CD14-positive monocyte (primary cell): ENCODE measurements at regions not wholly inside any gene's neighbourhood (a gene's known extent, or its start where the extent isn't known, plus 50 kb on each side); places are given as distances from the start of the nearest gene placed in this dataset.

Experiments
- DNase-seq, 3 donors: peaks; one replicate each; pipeline ENCODE4 v3.0.0-alpha.2; 2011 to 2022
- H2AFZ ChIP-seq: 2 replicates; pipeline ENCODE4 v1.6.0; 2012; ENCODE audit warnings: mild to moderate bottlenecking, low read depth, low read length, inconsistent platforms; ENCODE audit not compliant: insufficient read depth, poor library complexity, severe bottlenecking
- H3K27ac ChIP-seq, 2 donors: 1 replicate in 1 of 2; 2 replicates in 1 of 2; pipeline ENCODE4 v1.5.1; 2012 to 2013; ENCODE audit warnings: low read length in 2 of 2, control low read depth in 1 of 2, inconsistent platforms in 1 of 2, low read depth in 1 of 2, mild to moderate bottlenecking in 1 of 2
- H3K27me3 ChIP-seq, 2 donors: one replicate each; pipeline versions ENCODE4 v1.6.0 to v1.6.1; 2011 to 2013; ENCODE audit warnings: low read length in 2 of 2; ENCODE audit not compliant: control insufficient read depth in 2 of 2, insufficient read depth in 2 of 2
- H3K36me3 ChIP-seq, 2 donors: replicated peaks in 1 of 2; 1 replicate in 1 of 2; 2 replicates in 1 of 2; pipeline versions ENCODE4 v1.5.1 to v1.6.1; 2012 to 2013; ENCODE audit warnings: low read length in 2 of 2, control low read depth in 1 of 2, inconsistent platforms in 1 of 2, mild to moderate bottlenecking in 1 of 2; ENCODE audit not compliant: insufficient read depth in 2 of 2, control insufficient read depth in 1 of 2
- H3K4me1 ChIP-seq, 2 donors: 1 replicate in 1 of 2; 2 replicates in 1 of 2; pipeline versions ENCODE4 v1.5.1 to v1.6.1; 2012 to 2013; ENCODE audit warnings: low read length in 2 of 2, control low read depth in 1 of 2, inconsistent platforms in 1 of 2, mild to moderate bottlenecking in 1 of 2, moderate library complexity in 1 of 2; ENCODE audit not compliant: insufficient read depth in 2 of 2, control insufficient read depth in 1 of 2
- H3K4me2 ChIP-seq: replicated peaks from 2 replicates; pipeline ENCODE3; 2012; ENCODE audit warnings: low read length, moderate library complexity, mild to moderate bottlenecking; ENCODE audit not compliant: poor library complexity, severe bottlenecking; ENCODE audit errors: extremely low read depth
- H3K4me3 ChIP-seq, 3 experiments: fragments of 200-600 bp in 1 of 3; sonication (generic) in 1 of 3; replicated peaks in 1 of 3; 1 replicate in 2 of 3; 2 replicates in 1 of 3; pipeline ENCODE4 v1.5.1; 2011 to 2013; ENCODE audit warnings: low read length in 3 of 3, mild to moderate bottlenecking in 3 of 3, control low read depth in 2 of 3, low read depth in 2 of 3, inconsistent platforms in 1 of 3, moderate library complexity in 1 of 3
- H3K79me2 ChIP-seq: 2 replicates; pipeline ENCODE4 v1.6.0; 2012; ENCODE audit warnings: mild to moderate bottlenecking, control low read depth, inconsistent platforms, low read length, moderate library complexity; ENCODE audit not compliant: insufficient read depth
- H3K9ac ChIP-seq: 2 replicates; pipeline ENCODE4 v1.6.0; 2017; ENCODE audit warnings: low read length, mild to moderate bottlenecking; ENCODE audit not compliant: insufficient read depth, poor library complexity, severe bottlenecking
- H3K9me3 ChIP-seq, 2 donors: replicated peaks in 1 of 2; 1 replicate in 1 of 2; 2 replicates in 1 of 2; pipeline versions ENCODE4 v1.5.1 to v1.6.1; 2012 to 2013; ENCODE audit warnings: low read length in 2 of 2, control low read depth in 1 of 2; ENCODE audit not compliant: control insufficient read depth in 1 of 2, insufficient read depth in 1 of 2
- H4K20me1 ChIP-seq: 2 replicates; pipeline ENCODE4 v1.6.0; 2012; ENCODE audit warnings: mild to moderate bottlenecking, low read length, control low read depth, moderate library complexity; ENCODE audit not compliant: insufficient read depth
- H3K27ac Mint-ChIP-seq, 7 donors: one replicate each; pipeline ENCODE4 v1.8.0; 2020; ENCODE audit warnings: mild to moderate bottlenecking in 7 of 7, mixed read lengths in 7 of 7, moderate library complexity in 6 of 7, inconsistent platforms in 2 of 7
- H3K27me3 Mint-ChIP-seq, 3 donors: one replicate each; pipeline ENCODE4 v1.8.0; 2021 to 2022; ENCODE audit warnings: low read depth in 3 of 3, mild to moderate bottlenecking in 3 of 3, mixed read lengths in 3 of 3, moderate library complexity in 3 of 3, inconsistent platforms in 1 of 3
- H3K36me3 Mint-ChIP-seq, 2 donors: one replicate each; pipeline ENCODE4 v1.8.0; 2020; ENCODE audit warnings: mixed read lengths in 2 of 2, inconsistent platforms in 1 of 2, mild to moderate bottlenecking in 1 of 2
- H3K4me1 Mint-ChIP-seq: one replicate; pipeline ENCODE4 v1.8.0; 2020; ENCODE audit warnings: mild to moderate bottlenecking, mixed read lengths
- H3K4me3 Mint-ChIP-seq, 2 donors: one replicate each; pipeline ENCODE4 v1.8.0; 2020; ENCODE audit warnings: mild to moderate bottlenecking in 2 of 2, mixed read lengths in 2 of 2, moderate library complexity in 1 of 2
- H3K9me3 Mint-ChIP-seq, 7 donors: one replicate each; pipeline ENCODE4 v1.8.0; 2020 to 2022; ENCODE audit warnings: mixed read lengths in 7 of 7, mild to moderate bottlenecking in 6 of 7, moderate library complexity in 6 of 7, inconsistent platforms in 2 of 7
- CTCF ChIP-seq: fragments of 200-600 bp; IDR thresholded peaks from one replicate; pipeline ENCODE4 v1.8.0; 2022; ENCODE audit warnings: antibody characterized with exemption, mild to moderate bottlenecking
- WGBS: methylation state at CpG from one replicate; pipeline ENCODE4 v1.1.5; 2013; ENCODE audit warnings: missing lambda C conversion rate; ENCODE audit not compliant: insufficient coverage; 5-methylcytosine and 5-hydroxymethylcytosine counted together
- intact Hi-C, 2 donors: fragments of 100-400 bp; cut with micrococcal nuclease; formaldehyde crosslinking; loops; one replicate each; pipeline versions ENCODE4 v1.15.0 to v1.15.1; 2023

DNA sequence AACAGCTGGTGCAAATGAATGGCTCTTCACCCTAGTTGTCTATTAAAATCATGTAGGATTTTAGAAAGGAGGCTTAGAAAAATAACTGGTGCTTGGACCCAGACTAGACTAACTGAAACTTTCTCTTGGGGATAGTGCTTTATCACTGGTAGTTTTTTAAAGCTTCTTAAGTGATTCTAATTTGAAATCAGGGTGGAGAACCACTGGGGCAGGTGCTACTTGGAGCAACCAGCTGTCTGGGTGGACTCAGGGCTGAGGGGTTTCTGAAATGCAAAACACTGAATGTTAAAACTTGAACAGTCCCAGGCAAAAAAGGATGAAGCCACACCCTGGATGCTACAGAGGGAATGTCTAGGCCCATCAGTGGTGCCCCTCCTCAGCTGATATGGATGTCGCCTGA is 81.2 kb downstream of the PXDC1 start:
- H3K27me3 Mint-ChIP-seq = peaks cover 1 to 6% (median 4%) of the 10 kb centered on the region in 3 donors
- peaks cover 0 to 14% (median 7%) of the 10 kb centered on the region in 7 donors for H3K9me3 Mint-ChIP-seq
- no peak for TF ChIP-seq CTCF
- H4K20me1 ChIP-seq = no peaks in the 10 kb centered on the region
- no peak for DNase-seq
- intact Hi-C loops = no loop called here
- no peak overlapping the region for H3K27ac ChIP-seq
- H3K27me3 ChIP-seq = no peaks in the 10 kb centered on the region
- no peaks in the 10 kb centered on the region for H3K36me3 Mint-ChIP-seq
- no peak overlapping the region for H3K9ac ChIP-seq
- no peaks in the 10 kb centered on the region for H3K4me1 ChIP-seq
- no peak overlapping the region for H3K4me2 ChIP-seq
- H3K9me3 ChIP-seq = no peaks in the 10 kb centered on the region
- H3K79me2 ChIP-seq = no peaks in the 10 kb centered on the region
- H3K27ac Mint-ChIP-seq = no peak overlapping the region
- no peaks in the 10 kb centered on the region for H3K36me3 ChIP-seq
- H3K4me1 Mint-ChIP-seq = no peaks in the 10 kb centered on the region
- H2AFZ ChIP-seq = no peak overlapping the region
- no peak overlapping the region for H3K4me3 ChIP-seq
- no CpG with 5 or more reads among the region's 1 CpG for WGBS
- no peak overlapping the region for H3K4me3 Mint-ChIP-seq

- Histone ChIP-seq H3K27ac (no peak overlapping the region), H3K9me3 (no peaks in the 10 kb centered on the region), H3K4me3 (no peak overlapping the region), H3K9ac (no peak overlapping the region), H3K4me2 (no peak overlapping the region), H3K79me2 (no peaks in the 10 kb centered on the region), H3K36me3 (no peaks in the 10 kb centered on the region), H2AFZ (no peak overlapping the region), H4K20me1 (no peaks in the 10 kb centered on the region), H3K27me3 (no peaks in the 10 kb centered on the region), H3K4me1 (no peaks in the 10 kb centered on the region)
- no peak for DNase-seq
- Mint-ChIP-seq H3K36me3 (no peaks in the 10 kb centered on the region), H3K4me1 (no peaks in the 10 kb centered on the region), H3K9me3 (peaks cover 0 to 14% (median 5%) of the 10 kb centered on the region in 7 donors), H3K4me3 (no peak overlapping the region), H3K27ac (no peak overlapping the region), H3K27me3 (peaks cover 1 to 4% (median 3%) of the 10 kb centered on the region in 3 donors)
- intact Hi-C loops = no loop called here
- TF ChIP-seq CTCF = no peak
- WGBS = 100% methylated on average over 1 of the region's 5 CpGs
Measured at GRCh38 chr6:3669916-3670315, 81.6 kb downstream of the PXDC1 start.
